B cell (primary cell): ENCODE measurements at regions not wholly inside any gene's neighbourhood (a gene's known extent, or its start where the extent isn't known, plus 50 kb on each side); places are given as distances from the start of the nearest gene placed in this dataset.

Experiments
- CTCF ChIP-seq: fragments of 200-600 bp; IDR thresholded peaks from one replicate; pipeline ENCODE4 v1.8.0; 2022; ENCODE audit warnings: antibody characterized with exemption, mild to moderate bottlenecking
- EZH2 ChIP-seq: IDR thresholded peaks from 2 replicates; pipeline ENCODE4 v1.6.1; 2012; ENCODE audit warnings: borderline replicate concordance, low read depth, mild to moderate bottlenecking, moderate library complexity, low read length; ENCODE audit not compliant: insufficient read depth, poor library complexity, severe bottlenecking

- TF ChIP-seq CTCF: no peak
- no peak for TF ChIP-seq EZH2
Observed at GRCh38 chr20:16952965-16953364, 204.8 kb downstream of the OTOR start.
